ENCODE measurements at regions not wholly inside any gene's neighbourhood (a gene's known extent, or its start where the extent isn't known, plus 50 kb on each side); places are given as distances from the start of the nearest gene placed in this dataset.

DNA sequence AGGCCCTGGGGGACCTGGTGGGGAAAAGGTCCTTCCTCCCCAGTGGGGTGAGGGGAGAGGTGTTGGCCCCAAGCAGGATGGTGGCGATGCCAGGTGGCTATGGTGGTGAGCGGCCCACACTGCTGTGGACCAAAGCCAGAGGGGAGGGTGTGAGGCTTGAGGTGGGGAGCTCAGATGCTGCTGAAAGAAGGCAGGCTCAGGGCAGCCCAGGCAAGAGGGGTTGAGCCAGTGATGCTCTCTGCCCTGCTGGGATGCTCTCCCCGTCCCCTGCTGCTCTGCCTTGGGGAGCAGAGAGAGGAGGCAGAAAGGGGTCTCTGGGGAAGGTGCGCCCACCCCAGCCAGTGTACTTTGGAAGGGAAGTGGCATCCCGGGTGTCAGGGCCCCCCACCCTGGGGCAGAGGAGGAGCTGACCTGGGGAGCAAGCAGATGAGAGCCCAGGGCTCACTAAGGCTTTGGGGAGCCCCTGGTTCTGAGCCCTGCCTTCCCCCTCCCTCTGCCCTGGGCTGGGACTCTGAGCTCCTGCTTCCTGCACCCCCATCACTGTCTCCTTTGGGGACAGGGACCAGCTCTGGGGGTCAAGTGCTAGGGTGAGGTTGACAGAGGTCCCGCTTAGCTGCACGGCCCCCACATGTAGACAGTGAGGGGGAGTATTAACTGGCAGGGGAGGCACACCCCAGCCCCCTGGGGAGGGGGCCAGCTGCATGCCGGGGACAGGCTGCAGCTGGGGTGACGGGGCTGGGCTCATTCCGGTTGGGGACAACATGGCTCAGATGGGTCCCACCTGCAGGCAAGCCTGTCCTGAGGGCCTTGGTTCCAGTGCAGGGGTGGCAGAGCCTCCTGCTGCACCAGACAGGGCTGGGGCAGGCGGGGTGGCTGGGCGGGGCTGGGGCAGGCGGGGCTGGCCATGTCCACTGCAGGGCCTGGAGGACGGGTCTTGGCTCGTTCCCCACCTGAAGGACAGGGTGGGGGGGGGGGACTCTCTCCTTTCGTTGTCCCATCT lies 124.4 kb downstream of the KIF26A start:
- DNase-seq (ENCODE audit: low read depth): no peak
- TF ChIP-seq, protein P1, sequence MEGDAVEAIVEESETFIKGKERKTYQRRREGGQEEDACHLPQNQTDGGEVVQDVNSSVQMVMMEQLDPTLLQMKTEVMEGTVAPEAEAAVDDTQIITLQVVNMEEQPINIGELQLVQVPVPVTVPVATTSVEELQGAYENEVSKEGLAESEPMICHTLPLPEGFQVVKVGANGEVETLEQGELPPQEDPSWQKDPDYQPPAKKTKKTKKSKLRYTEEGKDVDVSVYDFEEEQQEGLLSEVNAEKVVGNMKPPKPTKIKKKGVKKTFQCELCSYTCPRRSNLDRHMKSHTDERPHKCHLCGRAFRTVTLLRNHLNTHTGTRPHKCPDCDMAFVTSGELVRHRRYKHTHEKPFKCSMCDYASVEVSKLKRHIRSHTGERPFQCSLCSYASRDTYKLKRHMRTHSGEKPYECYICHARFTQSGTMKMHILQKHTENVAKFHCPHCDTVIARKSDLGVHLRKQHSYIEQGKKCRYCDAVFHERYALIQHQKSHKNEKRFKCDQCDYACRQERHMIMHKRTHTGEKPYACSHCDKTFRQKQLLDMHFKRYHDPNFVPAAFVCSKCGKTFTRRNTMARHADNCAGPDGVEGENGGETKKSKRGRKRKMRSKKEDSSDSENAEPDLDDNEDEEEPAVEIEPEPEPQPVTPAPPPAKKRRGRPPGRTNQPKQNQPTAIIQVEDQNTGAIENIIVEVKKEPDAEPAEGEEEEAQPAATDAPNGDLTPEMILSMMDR (IDR thresholded peaks at IDR 0.05; ENCODE audit: control insufficient read depth, extremely low read depth, insufficient read depth): no peak
- no peak overlapping the region for H3K4me3 ChIP-seq (ENCODE audit: low read depth, low read length)

DNA sequence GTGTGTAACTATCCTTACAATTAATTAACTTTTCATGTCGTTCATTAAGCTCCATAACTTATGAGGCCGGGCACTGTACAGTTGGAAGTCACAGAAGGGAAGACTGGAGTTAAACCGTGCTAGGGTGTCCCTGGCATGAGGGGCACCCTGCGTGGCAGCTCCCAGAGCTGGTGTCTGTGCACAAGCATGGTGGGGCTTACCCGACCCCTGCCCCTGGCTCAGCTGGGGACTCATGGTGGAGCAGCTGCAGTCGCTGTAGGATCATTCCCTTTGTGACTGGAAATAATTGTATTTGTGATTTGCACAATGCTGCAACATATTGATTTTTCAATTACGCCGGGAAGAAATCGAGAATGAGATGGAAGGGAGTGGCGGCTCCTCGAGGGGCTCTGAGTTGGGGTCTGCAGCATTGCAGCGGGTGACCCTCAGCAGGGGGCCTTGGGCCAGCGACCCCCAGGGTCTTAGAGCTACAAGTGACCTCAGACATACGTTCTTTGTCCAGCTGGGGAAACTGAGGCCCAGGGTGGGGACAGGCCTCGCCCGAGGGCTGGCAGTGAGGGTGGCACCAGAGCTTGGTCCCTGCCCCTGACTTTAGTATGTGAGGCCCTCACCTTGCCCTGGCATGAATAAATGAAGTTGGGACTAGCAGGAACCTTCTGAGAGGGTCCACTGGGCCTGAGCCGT lies 125.4 kb downstream of the KIF26A start:
- TF ChIP-seq, protein P1 (IDR thresholded peaks at IDR 0.05; ENCODE audit: control insufficient read depth, extremely low read depth, insufficient read depth): no peak
- no peak for DNase-seq (ENCODE audit: low read depth)
- H3K4me3 ChIP-seq (ENCODE audit: low read depth, low read length): no peak overlapping the region

DNA sequence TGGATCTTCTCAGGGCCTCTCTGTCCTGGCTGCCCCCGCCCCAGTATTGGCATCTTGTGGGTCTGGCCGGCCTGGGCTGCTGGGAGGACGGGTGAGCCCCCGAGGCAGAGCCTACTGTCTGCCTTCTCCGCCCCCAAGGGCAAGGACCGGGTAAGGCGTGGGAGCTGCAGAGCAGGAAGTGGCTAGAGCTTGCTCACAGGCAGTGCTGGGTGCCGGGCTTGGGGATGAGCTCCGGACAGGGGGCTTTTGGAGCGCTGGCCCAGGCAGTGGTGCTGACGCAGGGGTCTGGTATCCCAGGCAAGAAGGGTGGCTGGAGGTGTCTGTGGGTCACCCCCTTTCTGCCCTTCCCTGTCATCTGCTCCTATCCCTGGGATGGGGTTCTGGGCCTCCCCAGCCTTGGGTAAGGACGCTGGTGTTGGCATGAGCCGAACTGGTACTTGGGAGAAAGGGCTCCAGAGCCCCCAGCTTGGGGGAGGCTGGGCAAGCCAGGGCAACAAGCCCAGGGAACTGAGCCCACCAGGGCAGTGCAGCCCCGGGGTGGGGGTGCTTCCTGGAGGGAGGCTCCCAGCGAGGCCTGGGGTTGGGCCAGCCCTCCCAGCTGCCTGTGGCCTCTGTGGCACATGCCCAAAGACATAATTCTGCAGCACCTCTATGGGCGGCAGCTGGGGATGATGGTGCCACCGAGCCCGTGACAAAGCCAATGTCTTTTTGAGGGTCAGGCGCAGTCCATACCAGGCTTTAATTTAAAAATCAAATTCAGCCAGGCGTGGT lies 126.3 kb downstream of the KIF26A start:
- TF ChIP-seq, protein P1 (IDR thresholded peaks at IDR 0.05; ENCODE audit: control insufficient read depth, extremely low read depth, insufficient read depth): no peak
- no peak overlapping the region for H3K4me3 ChIP-seq (ENCODE audit: low read depth, low read length)
- DNase-seq (ENCODE audit: low read depth): no peak

DNA sequence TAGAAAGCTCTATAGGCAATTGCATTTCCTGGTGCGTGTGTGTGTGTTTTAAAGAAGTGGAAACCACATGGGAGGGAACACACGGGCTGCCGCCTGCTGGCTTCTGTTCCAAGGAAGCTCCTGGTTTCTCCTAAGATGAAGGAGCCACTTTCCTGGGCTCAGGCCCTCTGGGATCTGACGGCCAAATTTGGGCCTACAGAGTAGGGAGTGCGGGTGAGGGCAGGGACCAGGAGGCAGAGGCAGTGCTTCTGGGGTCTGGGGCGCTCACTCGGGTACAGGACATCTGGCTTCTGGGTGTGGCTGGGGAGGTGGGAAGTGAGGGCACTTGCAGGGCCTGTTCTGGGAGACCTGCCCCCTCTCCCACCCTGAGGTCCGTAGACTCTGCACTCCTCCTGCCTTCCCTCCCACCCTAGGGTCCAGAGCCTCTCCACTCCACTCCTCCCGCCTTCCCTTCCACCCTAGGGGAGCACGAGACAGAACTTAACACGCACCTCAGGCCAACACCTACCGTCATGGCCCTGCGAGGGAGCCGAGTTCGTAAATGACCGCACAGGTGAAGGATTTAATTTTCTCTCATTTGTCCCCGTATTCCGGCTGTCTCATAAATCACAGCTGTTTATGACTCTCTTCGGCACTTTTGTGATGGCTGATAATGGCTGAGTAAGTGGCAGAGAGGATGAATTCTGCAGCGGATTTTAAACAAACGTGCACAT lies 127.7 kb downstream of the KIF26A start:
- no peak for DNase-seq (ENCODE audit: low read depth)
- H3K4me3 ChIP-seq (ENCODE audit: low read depth, low read length): no peak overlapping the region
- TF ChIP-seq, protein P1 (IDR thresholded peaks at IDR 0.05; ENCODE audit: control insufficient read depth, extremely low read depth, insufficient read depth): no peak

DNA sequence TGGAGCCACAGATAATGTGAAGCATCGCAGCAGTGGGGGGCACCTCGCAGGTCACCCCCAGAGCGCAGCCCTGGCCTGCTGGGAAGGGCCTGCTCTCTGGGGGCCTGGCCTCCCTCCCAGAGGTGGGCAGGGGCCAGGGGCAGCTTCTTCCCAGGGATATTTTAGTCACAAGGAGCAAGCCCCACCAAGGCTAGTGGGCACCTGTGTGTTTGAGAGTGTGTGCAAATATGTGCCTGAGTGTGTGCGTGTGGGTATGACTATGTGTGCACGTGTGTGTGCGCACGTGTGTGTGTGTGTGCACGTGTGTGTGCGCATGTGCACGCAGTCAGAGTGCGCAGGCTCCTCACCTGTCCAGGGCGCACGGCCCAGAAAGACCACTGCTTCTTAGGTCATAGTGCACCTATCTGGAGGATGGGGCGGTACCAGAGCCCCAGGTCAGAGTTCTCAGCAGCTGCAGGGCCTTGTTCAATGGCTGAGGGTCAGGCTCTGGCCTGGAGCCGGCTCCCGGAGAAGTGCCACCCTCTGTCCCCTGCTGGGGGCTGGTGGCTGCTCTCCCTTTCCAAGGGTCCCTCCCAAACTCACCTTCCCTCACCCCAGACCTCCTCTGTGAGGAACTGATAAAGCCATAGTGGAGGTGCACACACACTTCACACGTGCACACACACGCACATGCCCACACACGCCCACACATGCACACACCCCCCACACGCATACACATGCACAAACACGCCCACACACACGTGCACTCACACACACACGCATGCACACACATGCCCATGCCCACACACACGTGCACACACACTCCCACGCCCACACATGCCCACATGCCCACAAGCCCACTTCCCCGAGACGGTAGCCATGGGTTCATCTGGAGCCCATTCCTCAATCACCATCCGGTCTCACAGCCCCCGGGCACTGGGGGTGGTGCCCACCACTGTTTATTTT lies 128.5 kb downstream of the KIF26A start:
- no peak overlapping the region for H3K4me3 ChIP-seq (ENCODE audit: low read depth, low read length)
- DNase-seq (ENCODE audit: low read depth): no peak
- TF ChIP-seq, protein P1 (IDR thresholded peaks at IDR 0.05; ENCODE audit: control insufficient read depth, extremely low read depth, insufficient read depth): no peak

Data from LNCaP clone FGC (cell line).